Endothelial cell of umbilical vein (primary cell): ENCODE measurements at regions not wholly inside any gene's neighbourhood (a gene's known extent, or its start where the extent isn't known, plus 50 kb on each side); places are given as distances from the start of the nearest gene placed in this dataset.

Experiments used
- BruUV-seq: library from RNA; stranded (reverse); fragments of 400-500 nt; replicated peaks from 2 replicates; lab custom pipeline; 2021; lab: Mats Ljungman, UMichigan
- CTCF ChIA-PET: fragments of 300-600, 350-600 bp; sonication (Branson Sonifier 250); formaldehyde crosslinking; loops from one replicate; lab custom pipeline; 2021; ENCODE audit warnings: antibody characterized with exemption, inconsistent platforms; lab: Charles Lee
- POLR2A ChIA-PET: fragments of 300-600, 350-600 bp; sonication (Branson Sonifier 250); formaldehyde crosslinking; loops from one replicate; lab custom pipeline; 2021; ENCODE audit warnings: antibody characterized with exemption, inconsistent platforms; lab: Charles Lee
- DNase-seq: peaks from one replicate; pipeline ENCODE4 v3.0.0-alpha.2; 2011; ENCODE audit warnings: low read depth, low spot score
- FAIRE-seq: peaks from 2 replicates; lab custom pipeline; 2011; peaks lifted over from hg19 to GRCh38; lab: Jason Lieb, UNC
- H2AFZ ChIP-seq: 2 replicates; pipeline ENCODE4 v1.6.0; 2012; ENCODE audit warnings: low read depth, low read length, control low read depth, inconsistent platforms
- H3K27ac ChIP-seq: 2 replicates; pipeline ENCODE4 v1.5.1; 2011; ENCODE audit warnings: low read depth, mild to moderate bottlenecking, control low read depth, low read length, moderate library complexity; ENCODE audit not compliant: insufficient read depth
- H3K27me3 ChIP-seq, 2 experiments: 2 replicates each; pipeline versions ENCODE4 v1.6.0 to v1.6.1; 2011; ENCODE audit warnings: low read length in 2 of 2, mixed read lengths in 1 of 2; ENCODE audit not compliant: control insufficient read depth in 2 of 2, insufficient read depth in 2 of 2
- H3K36me3 ChIP-seq, 2 experiments: 2 replicates in 1 of 2; 3 replicates in 1 of 2; pipeline ENCODE4 v1.5.1; 2011; ENCODE audit warnings: low read length in 2 of 2, mild to moderate bottlenecking in 1 of 2, moderate library complexity in 1 of 2; ENCODE audit not compliant: control insufficient read depth in 2 of 2, insufficient read depth in 2 of 2; ENCODE audit errors: extremely low read depth in 1 of 2
- H3K4me1 ChIP-seq: 3 replicates; pipeline ENCODE4 v1.5.1; 2011; ENCODE audit warnings: mild to moderate bottlenecking, low read length; ENCODE audit not compliant: control insufficient read depth, insufficient read depth; ENCODE audit errors: extremely low read depth
- H3K4me2 ChIP-seq: 2 replicates; pipeline ENCODE4 v1.6.1; 2011; ENCODE audit warnings: low read length, control low read depth, mixed read lengths; ENCODE audit not compliant: insufficient read depth
- H3K4me3 ChIP-seq, 3 experiments: fragments of 200-600 bp in 1 of 3; sonication (generic), shearing (Covaris generic) in 1 of 3; replicated peaks in 1 of 3; 2 replicates each; pipeline ENCODE4 v1.5.1; 2011 to 2016; ENCODE audit warnings: control low read depth in 3 of 3, low read length in 3 of 3, mild to moderate bottlenecking in 2 of 3, inconsistent platforms in 1 of 3, low read depth in 1 of 3, moderate library complexity in 1 of 3; ENCODE audit not compliant: insufficient read depth in 1 of 3
- H3K79me2 ChIP-seq: 2 replicates; pipeline ENCODE4 v1.6.0; 2012; ENCODE audit warnings: low read length, inconsistent platforms; ENCODE audit not compliant: control insufficient read depth, insufficient read depth
- H3K9ac ChIP-seq: replicated peaks from 2 replicates; pipeline ENCODE3; 2011; ENCODE audit warnings: low read length, control low read depth; ENCODE audit not compliant: insufficient read depth; ENCODE audit errors: extremely low read depth
- H3K9me1 ChIP-seq: replicated peaks from 3 replicates; pipeline ENCODE4 v1.6.0; 2011; ENCODE audit warnings: mild to moderate bottlenecking, low read length; ENCODE audit not compliant: control insufficient read depth, insufficient read depth; ENCODE audit errors: extremely low read depth
- H3K9me3 ChIP-seq: replicated peaks from 2 replicates; pipeline ENCODE4 v1.5.1; 2012; ENCODE audit warnings: low read length, inconsistent platforms; ENCODE audit not compliant: control insufficient read depth, insufficient read depth
- H4K20me1 ChIP-seq: replicated peaks from 2 replicates; pipeline ENCODE3; 2011; ENCODE audit warnings: mild to moderate bottlenecking, low read length; ENCODE audit not compliant: control insufficient read depth, insufficient read depth; ENCODE audit errors: extremely low read depth
- CTCF ChIP-seq, 2 donors: IDR thresholded peaks; 1 replicate in 1 of 2; 2 replicates in 1 of 2; pipeline ENCODE4 v1.5.1; 2011; ENCODE audit warnings: low read length in 2 of 2, mild to moderate bottlenecking in 2 of 2, moderate library complexity in 2 of 2, control low read depth in 1 of 2, inconsistent platforms in 1 of 2, low read depth in 1 of 2; ENCODE audit not compliant: insufficient read depth in 1 of 2; ENCODE audit errors: extremely low read depth in 1 of 2
- EZH2 ChIP-seq: IDR thresholded peaks from 2 replicates; pipeline ENCODE4 v1.6.1; 2012; ENCODE audit warnings: borderline replicate concordance, low read depth, mild to moderate bottlenecking, moderate library complexity, low read length, inconsistent platforms; ENCODE audit not compliant: severe bottlenecking
- FOS ChIP-seq: IDR thresholded peaks from 2 replicates; pipeline ENCODE4 v1.6.1; 2011; ENCODE audit warnings: mild to moderate bottlenecking, low read length, moderate library complexity, borderline replicate concordance; ENCODE audit not compliant: insufficient read depth
- GATA2 ChIP-seq: IDR thresholded peaks from 2 replicates; pipeline ENCODE4 v1.7.0; 2011; ENCODE audit warnings: low read depth, mild to moderate bottlenecking, moderate library complexity, mixed read lengths, low read length; ENCODE audit not compliant: insufficient read length, insufficient read depth
- JUN ChIP-seq: IDR thresholded peaks from 2 replicates; pipeline ENCODE4 v1.6.1; 2011; ENCODE audit warnings: borderline replicate concordance, low read depth; ENCODE audit not compliant: insufficient read length, insufficient read depth
- MYC ChIP-seq: IDR thresholded peaks from one replicate; pipeline ENCODE4 v1.6.1; 2011; ENCODE audit warnings: mild to moderate bottlenecking, low read depth, low read length
- POLR2A ChIP-seq: IDR thresholded peaks from 2 replicates; pipeline ENCODE4 v1.6.1; 2012; ENCODE audit warnings: low read depth, mild to moderate bottlenecking, control low read depth, low read length
- POLR2AphosphoS5 ChIP-seq: IDR thresholded peaks from 2 replicates; pipeline ENCODE4 v1.6.1; 2012; ENCODE audit warnings: low read depth, mild to moderate bottlenecking, control low read depth, low read length, moderate library complexity; ENCODE audit not compliant: insufficient read depth
- dilution Hi-C: fragments of 300-500 bp; cut with MboI; formaldehyde crosslinking; loops from one replicate; pipeline ENCODE4 v1.15.0; 2019; ENCODE audit warnings: low sequenced_read_pairs; ENCODE audit not compliant: extremely low pct_ligation_motif_present
- intact Hi-C: fragments of 100-400 bp; cut with micrococcal nuclease; formaldehyde crosslinking; loops from one replicate; pipeline ENCODE4 v1.10.0; 2022
- TF ChIP-seq, protein P1 (sequence below): IDR thresholded peaks from 2 replicates; pipeline ENCODE4 v1.6.1; 2011; ENCODE audit not compliant: insufficient read depth, insufficient read length

DNA sequence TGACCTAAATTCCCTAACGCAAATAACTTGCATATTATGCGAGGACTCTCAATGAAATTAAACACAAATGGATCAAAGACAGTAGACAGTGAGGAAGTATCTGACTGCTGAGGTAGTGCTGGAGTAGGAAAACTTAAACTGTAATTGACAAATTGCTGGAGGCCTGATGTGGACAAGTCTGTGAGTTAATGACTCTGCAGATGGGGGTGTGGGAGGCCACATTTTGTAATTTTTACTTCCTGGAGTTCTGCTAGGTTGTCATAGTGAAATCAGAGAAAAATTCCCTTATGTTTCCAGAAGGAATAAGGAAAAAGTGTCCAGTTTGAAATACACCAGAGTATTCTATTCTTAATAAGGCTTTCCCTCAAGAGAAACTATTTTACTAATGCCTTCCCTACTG is 333.0 kb upstream of the CNTNAP5 start:
- Histone ChIP-seq H3K4me1 (no peaks in the 10 kb centered on the region), H3K9me1 (no peaks in the 10 kb centered on the region), H4K20me1 (no peaks in the 10 kb centered on the region), H3K9me3 (peaks cover under 1% of the 10 kb centered on the region), H3K27ac (no peak overlapping the region), H3K4me2 (no peak overlapping the region), H3K9ac (no peak overlapping the region), H2AFZ (no peak overlapping the region), H3K27me3 (no peaks in the 10 kb centered on the region), H3K36me3 (no peaks in the 10 kb centered on the region), H3K4me3 (no peak overlapping the region), H3K79me2 (no peaks in the 10 kb centered on the region)
- no peak for DNase-seq
- FAIRE-seq: no peak
- no TSS peak for BruUV-seq
- TF ChIP-seq POLR2AphosphoS5 (no peak), POLR2A (no peak), EZH2 (no peak), CTCF (IDR thresholded peaks at IDR 0.05; ENCODE audit: extremely low read depth in 1 of 2, insufficient read depth in 1 of 2, low read depth in 1 of 2, low read length in 2 of 2) (no peak), GATA2 (no peak), JUN (no peak), MYC (no peak), FOS (no peak)
- TF ChIP-seq, protein P1, sequence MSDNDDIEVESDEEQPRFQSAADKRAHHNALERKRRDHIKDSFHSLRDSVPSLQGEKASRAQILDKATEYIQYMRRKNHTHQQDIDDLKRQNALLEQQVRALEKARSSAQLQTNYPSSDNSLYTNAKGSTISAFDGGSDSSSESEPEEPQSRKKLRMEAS: no peak
- intact Hi-C loops (no loop called here), dilution Hi-C loops (no loop called here)
- ChIA-PET CTCF (no interaction called here), POLR2A (no interaction called here)
